ENCODE measurements at regions not wholly inside any gene's neighbourhood (a gene's known extent, or its start where the extent isn't known, plus 50 kb on each side); places are given as distances from the start of the nearest gene placed in this dataset.

DNA sequence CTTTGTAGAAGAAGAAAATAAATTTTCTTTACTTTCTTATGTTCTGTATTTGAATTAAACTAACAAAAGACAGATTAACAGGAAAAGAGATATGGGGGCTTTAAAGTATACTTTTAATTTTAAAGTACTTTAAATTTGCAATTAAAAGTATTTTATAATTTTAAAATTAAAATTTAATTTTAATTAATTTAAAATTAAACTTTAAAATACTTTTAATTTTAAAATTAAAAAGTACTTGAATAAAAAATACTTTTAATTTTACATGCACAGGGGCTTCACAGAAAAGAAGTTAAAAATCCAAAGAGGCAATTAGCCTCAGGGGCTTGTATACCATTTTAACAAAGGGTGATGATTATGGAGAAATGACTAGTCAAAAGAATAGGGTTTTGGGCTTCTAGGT lies 420.5 kb upstream of the TGFBR2 start:
- no peaks in the 10 kb centered on the region for H3K36me3 Mint-ChIP-seq (ENCODE audit: unreplicated experiment)
- TF ChIP-seq, protein P1, sequence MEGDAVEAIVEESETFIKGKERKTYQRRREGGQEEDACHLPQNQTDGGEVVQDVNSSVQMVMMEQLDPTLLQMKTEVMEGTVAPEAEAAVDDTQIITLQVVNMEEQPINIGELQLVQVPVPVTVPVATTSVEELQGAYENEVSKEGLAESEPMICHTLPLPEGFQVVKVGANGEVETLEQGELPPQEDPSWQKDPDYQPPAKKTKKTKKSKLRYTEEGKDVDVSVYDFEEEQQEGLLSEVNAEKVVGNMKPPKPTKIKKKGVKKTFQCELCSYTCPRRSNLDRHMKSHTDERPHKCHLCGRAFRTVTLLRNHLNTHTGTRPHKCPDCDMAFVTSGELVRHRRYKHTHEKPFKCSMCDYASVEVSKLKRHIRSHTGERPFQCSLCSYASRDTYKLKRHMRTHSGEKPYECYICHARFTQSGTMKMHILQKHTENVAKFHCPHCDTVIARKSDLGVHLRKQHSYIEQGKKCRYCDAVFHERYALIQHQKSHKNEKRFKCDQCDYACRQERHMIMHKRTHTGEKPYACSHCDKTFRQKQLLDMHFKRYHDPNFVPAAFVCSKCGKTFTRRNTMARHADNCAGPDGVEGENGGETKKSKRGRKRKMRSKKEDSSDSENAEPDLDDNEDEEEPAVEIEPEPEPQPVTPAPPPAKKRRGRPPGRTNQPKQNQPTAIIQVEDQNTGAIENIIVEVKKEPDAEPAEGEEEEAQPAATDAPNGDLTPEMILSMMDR (IDR thresholded peaks at IDR 0.05; ENCODE audit: partially characterized antibody, unreplicated experiment) = no peak
- H3K9me3 Mint-ChIP-seq (ENCODE audit: unreplicated experiment) = no peaks in the 10 kb centered on the region
- H3K4me3 Mint-ChIP-seq (ENCODE audit: unreplicated experiment) = no peak overlapping the region
- H3K27me3 Mint-ChIP-seq (ENCODE audit: unreplicated experiment) = no peaks in the 10 kb centered on the region
- H3K4me1 Mint-ChIP-seq (ENCODE audit: low read depth, unreplicated experiment) = no peaks in the 10 kb centered on the region
- no peak overlapping the region for H3K27ac Mint-ChIP-seq (ENCODE audit: unreplicated experiment)
- DNase-seq = no peak

DNA sequence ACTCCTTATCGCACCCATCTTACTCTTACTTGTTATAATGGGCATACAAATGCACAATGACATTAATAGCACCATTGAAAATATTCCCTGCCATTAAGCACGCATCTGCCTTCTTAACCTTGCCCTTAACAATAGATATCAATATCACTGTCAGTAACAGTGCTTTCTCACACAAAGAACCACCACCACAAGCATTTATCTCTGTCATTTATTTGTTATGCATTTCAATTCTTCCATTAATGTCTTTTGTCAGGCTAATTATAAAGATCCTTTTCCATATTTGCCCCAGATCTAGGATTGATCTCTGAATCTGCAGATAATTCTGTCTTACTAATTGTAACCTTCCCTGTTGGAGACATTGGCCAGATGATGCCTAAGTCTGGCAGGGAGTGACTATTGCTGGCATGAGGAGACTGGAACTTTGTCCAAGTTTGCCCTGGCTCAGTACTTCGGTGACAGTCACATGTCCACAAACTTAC lies 419.6 kb upstream of the TGFBR2 start:
- Mint-ChIP-seq H3K4me3 (ENCODE audit: unreplicated experiment) (no peak overlapping the region), H3K36me3 (ENCODE audit: unreplicated experiment) (no peaks in the 10 kb centered on the region), H3K4me1 (ENCODE audit: low read depth, unreplicated experiment) (no peaks in the 10 kb centered on the region), H3K9me3 (ENCODE audit: unreplicated experiment) (no peaks in the 10 kb centered on the region), H3K27ac (ENCODE audit: unreplicated experiment) (no peak overlapping the region), H3K27me3 (ENCODE audit: unreplicated experiment) (no peaks in the 10 kb centered on the region)
- TF ChIP-seq, protein P1 (IDR thresholded peaks at IDR 0.05; ENCODE audit: partially characterized antibody, unreplicated experiment) = no peak
- no peak for DNase-seq

DNA sequence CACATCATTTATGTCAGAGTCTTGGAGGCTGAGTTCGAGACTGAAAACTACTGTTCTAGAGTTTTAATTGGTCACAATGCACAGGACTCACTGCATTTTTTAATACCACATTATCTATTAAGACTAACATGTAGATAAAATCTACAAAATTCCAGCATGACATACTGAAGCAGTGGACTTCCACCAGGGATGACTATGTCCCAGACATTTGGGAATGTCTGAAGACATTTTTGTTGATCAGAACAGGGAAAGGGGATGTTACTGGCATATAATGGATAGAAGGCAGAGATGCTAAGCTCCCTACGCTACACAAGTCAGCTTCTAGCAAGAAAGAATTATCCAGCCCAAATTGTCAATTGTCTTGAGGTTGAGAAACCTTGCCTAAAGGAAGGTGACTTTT lies 419.0 kb upstream of the TGFBR2 start:
- H3K4me1 Mint-ChIP-seq (ENCODE audit: low read depth, unreplicated experiment) = no peaks in the 10 kb centered on the region
- no peak for DNase-seq
- no peak overlapping the region for H3K4me3 Mint-ChIP-seq (ENCODE audit: unreplicated experiment)
- no peak overlapping the region for H3K27ac Mint-ChIP-seq (ENCODE audit: unreplicated experiment)
- H3K36me3 Mint-ChIP-seq (ENCODE audit: unreplicated experiment) = no peaks in the 10 kb centered on the region
- TF ChIP-seq, protein P1 (IDR thresholded peaks at IDR 0.05; ENCODE audit: partially characterized antibody, unreplicated experiment) = no peak
- H3K27me3 Mint-ChIP-seq (ENCODE audit: unreplicated experiment) = no peaks in the 10 kb centered on the region
- no peaks in the 10 kb centered on the region for H3K9me3 Mint-ChIP-seq (ENCODE audit: unreplicated experiment)

DNA sequence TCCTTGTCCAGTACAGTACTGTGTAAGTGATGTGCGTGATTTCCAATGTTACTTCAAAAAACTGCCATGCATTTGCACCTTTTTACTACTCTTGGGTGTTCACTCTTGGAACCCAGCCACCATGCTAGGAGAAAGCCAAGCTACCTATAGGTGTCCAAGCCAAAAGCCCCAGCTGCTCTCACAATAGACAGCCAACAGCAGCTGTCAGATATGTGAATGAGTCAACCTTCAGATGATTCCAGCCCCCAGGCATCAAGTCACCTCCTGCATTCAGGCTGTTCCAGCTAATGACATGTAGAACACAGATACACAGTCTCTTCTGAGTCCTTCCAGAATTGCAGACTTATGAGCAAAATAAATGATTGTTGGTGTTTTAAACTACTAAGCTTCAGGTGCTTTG lies 417.7 kb upstream of the TGFBR2 start:
- DNase-seq = no peak
- no peaks in the 10 kb centered on the region for H3K27me3 Mint-ChIP-seq (ENCODE audit: unreplicated experiment)
- no peak overlapping the region for H3K4me3 Mint-ChIP-seq (ENCODE audit: unreplicated experiment)
- no peak overlapping the region for H3K27ac Mint-ChIP-seq (ENCODE audit: unreplicated experiment)
- TF ChIP-seq, protein P1 (IDR thresholded peaks at IDR 0.05; ENCODE audit: partially characterized antibody, unreplicated experiment) = no peak
- H3K4me1 Mint-ChIP-seq (ENCODE audit: low read depth, unreplicated experiment) = no peaks in the 10 kb centered on the region
- H3K9me3 Mint-ChIP-seq (ENCODE audit: unreplicated experiment) = no peaks in the 10 kb centered on the region
- H3K36me3 Mint-ChIP-seq (ENCODE audit: unreplicated experiment) = no peaks in the 10 kb centered on the region

DNA sequence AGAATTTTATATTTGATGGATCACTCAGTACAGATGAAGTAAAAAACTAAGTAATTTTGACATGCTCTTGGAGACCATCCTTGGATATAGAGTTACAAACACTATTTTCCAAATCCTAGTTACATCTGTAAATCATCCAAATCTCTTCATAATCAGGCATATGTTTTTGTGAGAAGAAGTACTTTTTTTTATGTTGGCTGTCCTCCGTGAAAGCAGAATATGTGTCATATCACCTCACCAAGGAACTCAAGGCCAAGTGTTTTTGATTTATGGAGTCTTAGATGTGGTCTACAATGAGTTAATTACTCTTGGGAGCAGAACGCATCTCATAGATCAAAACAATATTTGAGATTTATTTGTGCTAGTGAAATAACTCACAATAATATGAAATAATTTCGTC lies 416.5 kb upstream of the TGFBR2 start:
- Mint-ChIP-seq H3K9me3 (ENCODE audit: unreplicated experiment) (no peaks in the 10 kb centered on the region), H3K4me1 (ENCODE audit: low read depth, unreplicated experiment) (no peaks in the 10 kb centered on the region), H3K27me3 (ENCODE audit: unreplicated experiment) (no peaks in the 10 kb centered on the region), H3K36me3 (ENCODE audit: unreplicated experiment) (no peaks in the 10 kb centered on the region), H3K27ac (ENCODE audit: unreplicated experiment) (no peak overlapping the region), H3K4me3 (ENCODE audit: unreplicated experiment) (no peak overlapping the region)
- TF ChIP-seq, protein P1 (IDR thresholded peaks at IDR 0.05; ENCODE audit: partially characterized antibody, unreplicated experiment) = no peak
- DNase-seq = no peak
